SH-SY5Y (cell line): ENCODE measurements at regions not wholly inside any gene's neighbourhood (a gene's known extent, or its start where the extent isn't known, plus 50 kb on each side); places are given as distances from the start of the nearest gene placed in this dataset.

Source experiments
- GATA2 ChIP-seq: IDR thresholded peaks from 2 replicates; pipeline ENCODE4 v1.6.1; 2011; ENCODE audit warnings: mild to moderate bottlenecking, low read depth, low read length
- GATA3 ChIP-seq: IDR thresholded peaks from 2 replicates; pipeline ENCODE4 v1.6.1; 2011; ENCODE audit warnings: low read depth, mild to moderate bottlenecking, low read length, moderate library complexity

GRCh38 chr5:52017567-52017966, 634.3 kb downstream of the ISL1 start:
- no peak for TF ChIP-seq GATA2
- no peak for TF ChIP-seq GATA3
